GM12892 (cell line): ENCODE measurements at regions not wholly inside any gene's neighbourhood (a gene's known extent, or its start where the extent isn't known, plus 50 kb on each side); places are given as distances from the start of the nearest gene placed in this dataset.

Experiments used
- DNase-seq: peaks from one replicate; pipeline ENCODE4 v3.0.0; 2011; ENCODE audit not compliant: insufficient read length
- FAIRE-seq: peaks from 2 replicates; lab custom pipeline; 2011; peaks lifted over from hg19 to GRCh38; lab: Jason Lieb, UNC
- POLR2A ChIP-seq: IDR thresholded peaks from 2 replicates; pipeline ENCODE4 v1.6.1; 2011; ENCODE audit warnings: low read depth, low read length, control low read depth
- POLR2AphosphoS5 ChIP-seq: IDR thresholded peaks from 2 replicates; pipeline ENCODE4 v1.6.1; 2011; ENCODE audit warnings: low read depth, low read length, control low read depth
- TAF1 ChIP-seq: IDR thresholded peaks from 2 replicates; pipeline ENCODE4 v1.6.1; 2011; ENCODE audit warnings: low read depth, mild to moderate bottlenecking, control low read depth, low read length, borderline replicate concordance

GRCh38 chr6:160919723-160920440 is 71.7 kb upstream of the MAP3K4 start:
- TF ChIP-seq POLR2AphosphoS5 (no peak), POLR2A (no peak), TAF1 (no peak)
- DNase-seq, result no peak
- no peak for FAIRE-seq

- DNase-seq (no peak), FAIRE-seq (no peak)
- TF ChIP-seq TAF1 (no peak), POLR2A (no peak), POLR2AphosphoS5 (no peak)
Observed at GRCh38 chr6:160921095-160921494, 70.5 kb upstream of the MAP3K4 start.

GRCh38 chr6:160926281-160927276 is 65.0 kb upstream of the MAP3K4 start:
- DNase-seq (no peak), FAIRE-seq (no peak)
- TF ChIP-seq POLR2AphosphoS5 (no peak), POLR2A (no peak), TAF1 (no peak)

- TF ChIP-seq POLR2AphosphoS5, result no peak
- no peak for TF ChIP-seq TAF1
- no peak for TF ChIP-seq POLR2A
- FAIRE-seq (no peak), DNase-seq (no peak)
Observed at GRCh38 chr6:160927416-160927815, 64.2 kb upstream of the MAP3K4 start.

GRCh38 chr6:160929361-160929760 is 62.2 kb upstream of the MAP3K4 start:
- FAIRE-seq, result no peak
- TF ChIP-seq POLR2AphosphoS5 (no peak), TAF1 (no peak), POLR2A (no peak)
- DNase-seq, result no peak

- FAIRE-seq, result no peak
- TF ChIP-seq POLR2A (no peak), TAF1 (no peak), POLR2AphosphoS5 (no peak)
- DNase-seq, result no peak
Observed at GRCh38 chr6:160929831-160930230, 61.7 kb upstream of the MAP3K4 start.

- TF ChIP-seq POLR2A (no peak), TAF1 (no peak), POLR2AphosphoS5 (no peak)
- DNase-seq (peak; percentile 61), FAIRE-seq (peak; percentile 50)
Observed at GRCh38 chr6:160930547-160931377, 60.8 kb upstream of the MAP3K4 start.

GRCh38 chr6:160931378-160932310 is 59.9 kb upstream of the MAP3K4 start:
- TF ChIP-seq POLR2AphosphoS5 (no peak), TAF1 (no peak), POLR2A (no peak)

GRCh38 chr6:160933256-160933655 is 58.3 kb upstream of the MAP3K4 start:
- no peak for DNase-seq
- peak; percentile 40 for FAIRE-seq
- TF ChIP-seq TAF1 (no peak), POLR2AphosphoS5 (no peak)

More at GRCh38 chr6:160931378-160932310, 59.9 kb upstream of the MAP3K4 start:
- DNase-seq (no peak), FAIRE-seq (peak; percentile 82)

GRCh38 chr6:160934157-160934556 is 57.4 kb upstream of the MAP3K4 start:
- TF ChIP-seq TAF1, result no peak
- TF ChIP-seq POLR2AphosphoS5, result no peak
- TF ChIP-seq POLR2A, result no peak
- FAIRE-seq, result peak; percentile 91
- DNase-seq, result no peak
